H1 (cell line): ENCODE measurements at regions not wholly inside any gene's neighbourhood (a gene's known extent, or its start where the extent isn't known, plus 50 kb on each side); places are given as distances from the start of the nearest gene placed in this dataset.

Experiments
- ASH2L ChIP-seq: fragments of 200-600, 300-600 bp; sonication (generic); IDR thresholded peaks from one replicate; pipeline ENCODE4 v1.7.1; 2017; ENCODE audit warnings: low read length
- SUZ12 ChIP-seq: fragments of 200-600 bp; sonication (generic); IDR thresholded peaks from 2 replicates; pipeline ENCODE4 v1.6.1; 2012; ENCODE audit warnings: mild to moderate bottlenecking, inconsistent platforms, low read length, moderate library complexity, mixed read lengths
- TAF1 ChIP-seq: IDR thresholded peaks from 2 replicates; pipeline ENCODE4 v1.6.1; 2011; ENCODE audit warnings: mild to moderate bottlenecking, low read depth, low read length

DNA sequence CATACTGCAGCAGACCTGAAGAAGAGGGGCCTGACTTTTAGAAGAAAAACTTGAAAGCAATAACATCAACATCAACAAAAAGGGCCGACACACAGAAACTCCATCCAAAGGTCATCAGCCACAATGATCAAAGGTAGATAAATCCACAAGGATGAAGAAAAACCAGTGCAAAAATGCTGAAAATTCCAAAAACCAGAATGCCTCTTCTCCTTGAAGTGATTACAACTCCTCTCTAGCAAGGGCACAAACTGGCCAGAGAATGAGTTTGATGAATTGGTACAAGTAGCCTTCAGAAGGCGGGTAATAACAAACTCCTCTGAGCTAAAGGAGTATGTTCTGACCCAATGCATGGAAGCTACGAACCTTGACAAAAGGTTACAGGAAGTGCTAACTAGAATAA is 186.2 kb upstream of the RAI14 start (continued):
- TF ChIP-seq TAF1 (no peak), ASH2L (no peak), SUZ12 (no peak)
- TF ChIP-seq, all 59 proteins: peak for 0
